ENCODE measurements at regions not wholly inside any gene's neighbourhood (a gene's known extent, or its start where the extent isn't known, plus 50 kb on each side); places are given as distances from the start of the nearest gene placed in this dataset.
A peak's percentile ranks its signal among the peaks of the same experiment; 100 is the strongest.

DNA sequence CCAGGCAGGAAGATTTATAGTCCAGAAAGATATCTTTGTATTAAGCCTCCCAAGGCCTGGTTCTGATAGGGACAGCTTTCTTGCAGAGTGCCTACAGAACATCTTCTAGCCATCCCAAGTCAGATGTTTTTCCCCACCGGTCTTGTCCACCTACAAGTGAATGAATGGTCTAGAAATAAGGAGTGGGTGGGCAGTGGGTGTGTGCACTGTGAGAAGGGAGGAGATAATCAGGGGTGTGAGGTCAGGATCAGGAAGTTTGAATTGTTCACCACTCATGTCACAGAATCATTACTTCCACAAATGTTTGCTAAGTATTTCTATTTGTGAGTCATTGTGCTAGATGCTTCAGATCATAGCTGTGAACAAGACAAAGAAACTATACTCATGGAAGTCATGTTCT lies 332.6 kb downstream of the NKX6-1 start:
- no peak for TF ChIP-seq CTCF (IDR thresholded peaks at IDR 0.05; ENCODE audit: insufficient read depth, low read depth, low read length, missing control alignments)
- no peak for DNase-seq (ENCODE audit: low read depth)
- H3K4me3 ChIP-seq (ENCODE audit: low read depth, low read length), result no peak overlapping the region

DNA sequence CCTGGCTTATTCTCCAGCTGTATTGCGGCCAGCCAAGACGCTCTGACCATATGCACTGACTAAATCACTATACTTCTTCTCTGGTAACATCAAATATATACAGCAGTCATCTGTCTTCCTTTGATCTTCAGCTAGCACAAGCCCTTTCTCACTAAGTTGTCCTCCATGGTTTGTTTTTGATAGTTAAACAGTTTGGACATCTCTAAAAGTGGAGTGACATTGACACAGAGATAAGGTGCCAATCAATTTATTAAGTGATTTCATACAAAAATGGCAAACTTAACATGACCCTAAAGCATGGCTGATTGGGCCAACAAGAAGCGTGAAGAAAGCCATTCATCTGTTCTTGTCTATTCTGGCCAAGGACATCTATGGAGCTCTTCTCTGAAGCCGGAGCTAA lies 334.9 kb downstream of the NKX6-1 start:
- no peak for TF ChIP-seq CTCF (IDR thresholded peaks at IDR 0.05; ENCODE audit: insufficient read depth, low read depth, low read length, missing control alignments)
- no peak for DNase-seq (ENCODE audit: low read depth)
- no peak overlapping the region for H3K4me3 ChIP-seq (ENCODE audit: low read depth, low read length)

- TF ChIP-seq CTCF (IDR thresholded peaks at IDR 0.05; ENCODE audit: insufficient read depth, low read depth, low read length, missing control alignments), result peak; percentile 17
- no peak overlapping the region for H3K4me3 ChIP-seq (ENCODE audit: low read depth, low read length)
- peak; percentile 20 for DNase-seq (ENCODE audit: low read depth)
Measured at GRCh38 chr4:84159762-84160161, 339.3 kb downstream of the NKX6-1 start.

DNA sequence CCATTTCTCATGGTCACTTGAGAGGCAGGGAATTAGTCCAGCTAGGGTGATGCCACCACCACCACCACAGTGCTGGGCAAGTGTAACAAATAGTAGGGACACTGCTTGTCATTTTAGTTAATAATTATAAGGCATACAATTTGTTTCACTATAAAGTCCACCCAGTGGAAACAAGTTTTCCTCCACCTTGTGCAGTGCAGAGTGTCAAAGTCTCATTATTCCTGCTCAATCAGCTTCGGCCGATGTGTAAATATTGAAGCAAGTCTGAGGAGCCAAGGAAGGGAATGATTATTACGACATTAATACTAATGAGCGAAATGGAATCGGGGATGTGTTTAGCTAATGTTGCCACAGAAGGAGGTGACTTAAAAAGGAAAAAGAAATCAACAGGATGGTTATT lies 340.4 kb downstream of the NKX6-1 start:
- no peak overlapping the region for H3K4me3 ChIP-seq (ENCODE audit: low read depth, low read length)
- no peak for DNase-seq (ENCODE audit: low read depth)
- TF ChIP-seq CTCF (IDR thresholded peaks at IDR 0.05; ENCODE audit: insufficient read depth, low read depth, low read length, missing control alignments), result no peak

GRCh38 chr4:84151574-84151973 lies 347.5 kb downstream of the NKX6-1 start:
- no peak overlapping the region for H3K4me3 ChIP-seq (ENCODE audit: low read depth, low read length)
- peak; percentile 16 for DNase-seq (ENCODE audit: low read depth)
- TF ChIP-seq CTCF (IDR thresholded peaks at IDR 0.05; ENCODE audit: insufficient read depth, low read depth, low read length, missing control alignments), result no peak

GRCh38 chr4:84150177-84150576 lies 348.9 kb downstream of the NKX6-1 start:
- H3K4me3 ChIP-seq (ENCODE audit: low read depth, low read length), result no peak overlapping the region
- TF ChIP-seq CTCF (IDR thresholded peaks at IDR 0.05; ENCODE audit: insufficient read depth, low read depth, low read length, missing control alignments), result no peak
- DNase-seq (ENCODE audit: low read depth), result no peak

GRCh38 chr4:84147831-84148230 lies 351.3 kb downstream of the NKX6-1 start:
- H3K4me3 ChIP-seq (ENCODE audit: low read depth, low read length), result no peak overlapping the region
- TF ChIP-seq CTCF (IDR thresholded peaks at IDR 0.05; ENCODE audit: insufficient read depth, low read depth, low read length, missing control alignments), result no peak
- no peak for DNase-seq (ENCODE audit: low read depth)
